Retinal pigment epithelial cell (primary cell): ENCODE measurements at regions not wholly inside any gene's neighbourhood (a gene's known extent, or its start where the extent isn't known, plus 50 kb on each side); places are given as distances from the start of the nearest gene placed in this dataset.
A peak's percentile ranks its signal among the peaks of the same experiment; 100 is the strongest.

Experiments
- DNase-seq: peaks from one replicate; pipeline ENCODE4 v3.0.0-alpha.2; 2010; ENCODE audit warnings: low read depth
- H3K4me3 ChIP-seq: 2 replicates; pipeline ENCODE4 v1.5.1; 2011; ENCODE audit warnings: mild to moderate bottlenecking, low read length, control low read depth, moderate library complexity
- TF ChIP-seq, protein P1 (sequence below): conservative IDR thresholded peaks from 2 replicates; pipeline ENCODE4 v1.5.1; 2011; ENCODE audit warnings: low read depth, low read length, control low read depth, inconsistent platforms

DNA sequence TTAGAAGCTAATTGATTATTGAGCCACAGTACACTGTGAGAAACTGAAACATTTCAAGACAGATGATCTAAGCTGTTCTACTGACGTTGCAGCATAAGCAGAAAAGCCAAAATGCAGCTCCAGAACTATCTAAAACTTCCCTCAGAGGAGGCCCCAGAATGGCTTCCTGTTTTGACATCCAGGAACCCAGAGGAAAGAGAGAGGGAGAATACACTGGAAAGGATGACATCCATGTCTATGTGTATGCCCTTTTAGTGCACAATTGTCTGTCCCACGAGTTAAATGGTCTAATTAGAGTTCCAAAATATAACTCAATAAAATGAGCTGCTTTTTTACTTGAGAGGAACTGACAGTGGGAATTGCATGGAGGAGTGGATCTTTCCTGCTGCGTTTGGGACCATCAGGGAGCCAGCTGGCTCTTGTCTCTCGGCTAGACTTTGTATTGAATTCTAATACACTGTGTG is 688.1 kb downstream of the ZNF385D start:
- H3K4me3 ChIP-seq: no peak overlapping the region
- DNase-seq: peak; percentile 10

DNA sequence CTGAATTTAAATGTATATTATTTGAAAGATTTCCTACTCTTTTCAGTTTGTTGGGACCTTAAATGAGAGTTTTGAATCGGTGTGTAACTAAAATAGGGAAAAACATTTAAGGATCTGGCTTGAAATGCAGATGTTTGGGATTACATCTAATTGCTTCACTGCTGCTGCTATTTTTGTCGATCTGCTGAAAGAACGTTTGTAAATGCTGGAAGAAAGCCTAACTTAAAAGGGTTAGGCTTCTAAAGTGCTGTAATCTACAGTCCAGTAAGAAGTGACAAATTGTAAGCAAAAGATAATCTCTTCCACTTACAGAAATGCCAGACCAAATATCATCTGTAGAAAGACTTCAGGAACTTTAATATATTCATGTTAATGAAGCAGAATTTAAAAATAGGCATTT is 691.6 kb downstream of the ZNF385D start:
- TF ChIP-seq, protein P1, sequence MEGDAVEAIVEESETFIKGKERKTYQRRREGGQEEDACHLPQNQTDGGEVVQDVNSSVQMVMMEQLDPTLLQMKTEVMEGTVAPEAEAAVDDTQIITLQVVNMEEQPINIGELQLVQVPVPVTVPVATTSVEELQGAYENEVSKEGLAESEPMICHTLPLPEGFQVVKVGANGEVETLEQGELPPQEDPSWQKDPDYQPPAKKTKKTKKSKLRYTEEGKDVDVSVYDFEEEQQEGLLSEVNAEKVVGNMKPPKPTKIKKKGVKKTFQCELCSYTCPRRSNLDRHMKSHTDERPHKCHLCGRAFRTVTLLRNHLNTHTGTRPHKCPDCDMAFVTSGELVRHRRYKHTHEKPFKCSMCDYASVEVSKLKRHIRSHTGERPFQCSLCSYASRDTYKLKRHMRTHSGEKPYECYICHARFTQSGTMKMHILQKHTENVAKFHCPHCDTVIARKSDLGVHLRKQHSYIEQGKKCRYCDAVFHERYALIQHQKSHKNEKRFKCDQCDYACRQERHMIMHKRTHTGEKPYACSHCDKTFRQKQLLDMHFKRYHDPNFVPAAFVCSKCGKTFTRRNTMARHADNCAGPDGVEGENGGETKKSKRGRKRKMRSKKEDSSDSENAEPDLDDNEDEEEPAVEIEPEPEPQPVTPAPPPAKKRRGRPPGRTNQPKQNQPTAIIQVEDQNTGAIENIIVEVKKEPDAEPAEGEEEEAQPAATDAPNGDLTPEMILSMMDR: no peak

More for the DNA sequence above, 688.1 kb downstream of the ZNF385D start:
- TF ChIP-seq, protein P1: no peak

DNA sequence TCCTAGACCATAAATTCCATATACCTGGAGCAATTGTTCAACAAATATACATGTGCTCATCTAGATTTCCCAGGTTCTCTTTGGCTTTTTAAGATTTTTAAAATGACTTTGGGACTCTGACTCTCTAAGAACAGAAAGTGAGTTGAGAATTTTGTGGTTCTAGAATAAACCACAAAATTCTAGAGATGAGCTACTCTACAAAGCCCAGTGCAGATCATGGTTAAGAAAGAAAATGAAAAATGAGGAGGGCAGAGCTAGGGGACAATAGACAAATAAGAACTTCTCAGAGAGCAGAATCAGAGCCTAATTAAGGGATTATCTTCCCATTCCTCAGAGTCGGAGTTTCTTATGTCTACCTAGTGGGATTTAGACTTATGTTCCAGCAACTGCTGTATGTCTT is 694.7 kb downstream of the ZNF385D start:
- TF ChIP-seq, protein P1: no peak
- no peak overlapping the region for H3K4me3 ChIP-seq
- no peak for DNase-seq

More for the DNA sequence above, 691.6 kb downstream of the ZNF385D start:
- no peak overlapping the region for H3K4me3 ChIP-seq
- peak; percentile 45 for DNase-seq

DNA sequence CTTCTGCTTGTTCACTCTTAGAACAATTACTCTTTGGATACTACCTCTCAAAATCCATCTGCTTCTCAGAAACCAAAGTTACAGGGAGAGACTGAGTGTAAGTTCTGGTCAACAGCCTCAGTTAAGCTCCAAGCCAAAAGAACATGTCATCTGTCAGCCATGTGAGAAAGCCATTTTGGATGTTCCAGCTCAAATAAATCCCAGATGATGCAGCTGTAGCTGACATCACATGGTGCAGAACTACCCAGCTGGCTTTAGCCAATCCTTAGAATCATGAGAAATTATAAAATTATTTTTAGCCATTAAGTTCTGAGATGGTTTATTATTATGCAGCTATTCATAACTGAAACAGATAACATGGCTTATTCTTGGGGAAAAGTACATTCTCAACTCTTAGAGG is 696.0 kb downstream of the ZNF385D start:
- DNase-seq: no peak
- TF ChIP-seq, protein P1: no peak
- no peak overlapping the region for H3K4me3 ChIP-seq

DNA sequence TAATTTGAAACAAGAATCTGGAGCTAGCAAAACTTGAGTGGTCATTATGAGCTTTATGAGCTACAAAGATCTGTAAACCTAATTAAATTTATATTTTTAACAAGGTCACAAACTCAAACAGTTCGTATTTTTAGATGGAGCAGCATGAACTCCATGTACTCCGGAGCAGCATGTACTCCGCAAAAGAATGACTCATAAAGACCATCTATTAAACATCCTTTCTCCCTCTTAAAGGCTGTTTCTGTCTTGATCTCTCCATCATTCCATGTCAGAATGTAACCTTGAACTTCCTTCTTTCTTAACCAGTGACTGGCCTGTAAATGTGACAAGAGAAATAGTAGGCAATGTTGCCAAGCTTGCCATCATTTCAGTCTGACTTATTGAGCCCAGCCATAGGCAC is 696.9 kb downstream of the ZNF385D start:
- DNase-seq: no peak
- TF ChIP-seq, protein P1: no peak
- H3K4me3 ChIP-seq: no peak overlapping the region

DNA sequence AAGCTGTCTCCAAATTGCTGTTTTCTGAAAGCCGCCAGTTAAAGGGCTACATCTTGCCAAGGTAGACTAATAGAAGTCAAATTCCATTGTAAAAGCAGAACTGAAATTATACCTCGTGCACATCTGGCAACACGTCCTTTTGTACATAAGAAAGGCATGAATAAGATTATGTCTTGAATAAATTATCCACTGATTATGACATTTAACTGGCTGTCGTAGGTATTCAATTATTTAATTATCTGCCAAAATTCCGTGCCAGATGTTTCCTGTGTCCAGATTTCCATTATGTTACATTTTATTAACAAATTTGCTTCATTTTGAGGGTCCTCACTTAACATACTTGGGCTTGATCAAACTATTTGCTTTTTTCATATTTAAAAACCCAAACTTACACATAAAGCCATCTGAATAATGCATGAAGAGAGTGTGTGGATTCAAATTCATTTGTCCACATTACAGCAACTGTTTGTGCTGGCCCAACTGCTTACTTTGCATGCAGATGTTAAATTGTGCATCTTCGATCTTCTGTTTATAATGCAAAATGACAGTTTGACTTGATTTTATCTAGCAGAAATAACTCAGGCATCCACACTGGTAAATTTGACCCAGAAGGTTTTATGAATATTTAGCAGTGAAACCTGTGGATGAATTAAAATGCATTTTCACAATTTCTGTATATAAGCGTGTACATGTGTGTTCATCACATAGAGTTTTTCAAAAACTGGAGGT is 701.5 kb downstream of the ZNF385D start:
- DNase-seq: no peak
- no peak overlapping the region for H3K4me3 ChIP-seq
- TF ChIP-seq, protein P1: no peak

DNA sequence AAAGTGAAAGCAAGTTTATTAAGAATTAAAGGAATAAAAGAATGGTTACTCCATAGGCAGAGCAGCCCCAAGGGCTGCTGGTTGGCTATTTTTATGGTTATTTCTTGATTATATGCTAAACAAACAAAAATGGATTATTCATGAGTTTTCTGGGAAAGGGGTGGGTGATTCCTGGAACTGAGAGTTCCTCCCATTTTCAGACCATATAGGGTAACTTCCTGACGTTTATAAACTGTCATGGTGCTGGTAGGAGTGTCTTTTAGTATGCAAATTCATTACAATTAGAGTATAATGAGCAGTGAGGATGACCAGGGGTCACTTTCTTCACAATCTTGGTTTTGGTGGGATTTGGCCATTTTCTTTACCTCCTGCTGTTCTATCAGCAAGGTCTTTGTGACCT is 707.9 kb downstream of the ZNF385D start:
- no peak overlapping the region for H3K4me3 ChIP-seq
- TF ChIP-seq, protein P1: no peak
- DNase-seq: no peak
